GM19023 (cell line): ENCODE measurements at regions not wholly inside any gene's neighbourhood (a gene's known extent, or its start where the extent isn't known, plus 50 kb on each side); places are given as distances from the start of the nearest gene placed in this dataset.
"Not testable (repeated sequence)": the region's sequence is repeated elsewhere in the genome, so short reads cannot be mapped to it uniquely, and the experiment has no call there.

Source experiments
- ATAC-seq: cut with Tn5 transposase; IDR thresholded peaks from one replicate; pipeline ENCODE4 v1.9.1; 2021; ENCODE audit warnings: mild to moderate bottlenecking, moderate library complexity; ENCODE audit not compliant: unreplicated experiment

DNA sequence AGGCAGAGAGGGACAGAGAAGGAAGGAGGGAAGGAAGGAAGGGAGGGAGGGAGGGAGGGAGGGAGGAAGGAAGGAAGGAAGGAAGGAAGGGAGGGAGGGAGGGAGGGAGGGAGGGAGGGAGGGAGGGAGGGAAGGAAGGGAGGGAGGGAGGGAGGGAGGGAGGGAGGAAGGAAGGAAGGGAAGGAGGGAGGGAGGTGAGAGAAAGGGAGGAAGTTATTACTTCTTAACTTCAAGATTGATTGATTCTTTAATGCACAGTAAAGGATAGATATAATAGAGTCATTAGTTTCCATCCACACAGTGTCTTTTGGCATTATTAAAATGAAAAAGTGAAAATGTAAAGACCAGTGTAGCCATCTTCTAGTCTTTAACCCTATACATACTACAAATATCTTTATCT is 682.9 kb downstream of the ZEB2 start:
- ATAC-seq = not testable (repeated sequence)

DNA sequence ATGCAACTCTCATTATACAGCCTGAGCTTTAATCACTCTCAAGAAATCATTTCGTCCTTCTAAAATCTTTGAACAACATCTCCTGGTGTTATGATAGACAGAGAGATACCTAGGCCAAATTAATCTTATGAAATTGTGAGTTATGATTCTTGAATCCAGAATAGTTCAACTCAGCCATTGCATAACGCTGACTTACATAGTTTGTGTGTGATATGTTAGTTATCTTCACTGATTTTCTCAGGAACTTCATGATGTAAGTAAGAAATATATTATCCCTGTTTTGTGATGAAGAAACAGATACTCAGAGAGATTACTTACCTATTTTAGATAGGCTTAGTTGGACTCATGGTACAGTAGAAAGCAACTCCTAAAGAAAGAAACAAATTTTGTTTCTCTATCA is 684.4 kb downstream of the ZEB2 start:
- ATAC-seq = no peak

DNA sequence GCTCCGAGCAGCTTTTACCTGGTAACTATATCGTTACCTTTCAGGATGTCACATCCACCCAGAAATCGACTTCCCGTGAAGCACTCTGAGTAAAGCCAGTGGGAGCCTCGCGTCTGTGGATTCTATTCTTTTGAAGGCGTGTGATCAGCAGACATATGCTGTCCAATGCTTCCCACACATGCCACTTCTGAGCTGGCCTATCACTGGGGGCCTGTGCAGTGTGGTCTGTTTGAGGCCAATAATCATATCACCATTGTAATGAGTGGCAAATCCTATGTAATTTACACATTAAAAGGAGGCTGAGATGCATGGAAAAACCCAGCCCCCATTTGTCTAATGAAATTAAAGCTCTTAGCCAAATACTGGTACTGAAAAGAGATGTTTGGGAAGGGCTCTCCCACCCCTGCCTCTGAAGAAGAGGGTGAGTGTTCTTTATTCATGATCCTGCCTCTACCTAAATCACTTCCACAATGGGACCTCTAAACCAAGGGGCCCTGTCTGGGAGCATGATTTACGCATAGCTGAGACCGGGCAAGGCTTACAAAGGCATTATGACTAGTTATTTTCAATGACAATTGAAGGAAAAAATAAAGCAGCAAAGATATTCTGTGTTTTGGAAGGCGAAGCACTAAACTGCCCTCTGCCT is 686.8 kb downstream of the ZEB2 start:
- ATAC-seq = no peak

DNA sequence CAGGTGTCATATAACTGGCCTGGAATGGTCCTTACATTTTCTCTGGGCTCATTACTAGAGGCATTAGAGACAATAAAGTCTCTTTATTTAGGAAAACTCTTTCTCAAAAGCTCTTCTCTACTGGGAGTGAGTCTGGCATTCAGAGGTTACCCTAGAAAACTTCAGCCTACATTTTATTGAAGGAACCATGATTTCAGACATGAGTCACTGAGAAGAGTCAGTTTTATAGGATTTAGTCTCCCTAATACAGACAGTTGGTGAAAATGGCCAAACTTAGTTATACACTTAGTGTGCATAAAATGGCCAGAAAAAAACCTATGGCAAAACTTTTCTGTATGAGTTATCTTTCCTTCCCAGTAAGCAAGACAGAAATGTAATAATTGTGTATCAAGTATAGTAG is 689.4 kb downstream of the ZEB2 start:
- no peak for ATAC-seq

DNA sequence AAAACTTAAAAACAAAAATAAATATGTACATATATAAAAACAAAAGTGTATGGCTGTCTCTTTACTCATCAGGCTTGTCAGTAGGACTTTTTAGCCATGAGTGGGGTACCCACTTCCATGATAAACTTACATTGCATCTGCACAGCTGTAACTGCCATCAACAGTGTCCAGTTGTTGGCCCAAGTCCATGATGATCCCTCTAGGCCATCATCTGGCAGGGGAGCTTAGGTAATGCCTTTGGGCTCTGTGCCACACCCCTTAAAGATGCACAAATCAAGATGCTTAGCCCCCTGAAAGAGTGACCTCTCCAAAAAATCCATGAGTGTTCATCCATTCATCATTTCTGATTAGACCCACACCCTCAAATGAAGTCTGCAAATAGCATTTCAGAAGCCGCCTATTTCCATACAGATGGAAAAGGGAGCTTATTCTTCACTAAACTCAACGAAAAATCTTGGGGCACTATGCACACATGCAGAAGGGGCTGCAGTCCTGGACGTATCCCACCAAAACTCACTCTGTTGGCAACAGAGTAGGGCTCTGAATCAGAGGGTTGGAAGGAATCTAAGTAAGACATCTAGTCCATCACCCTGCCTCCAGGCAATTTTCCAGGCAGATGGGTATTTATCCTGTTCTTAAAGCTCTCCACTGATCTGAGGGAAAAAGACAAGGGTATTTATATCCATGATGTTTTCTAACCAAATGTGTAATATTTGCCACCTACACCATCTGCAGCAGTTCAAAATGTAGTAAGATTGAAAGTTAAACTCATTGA is 691.0 kb downstream of the ZEB2 start:
- ATAC-seq = no peak

DNA sequence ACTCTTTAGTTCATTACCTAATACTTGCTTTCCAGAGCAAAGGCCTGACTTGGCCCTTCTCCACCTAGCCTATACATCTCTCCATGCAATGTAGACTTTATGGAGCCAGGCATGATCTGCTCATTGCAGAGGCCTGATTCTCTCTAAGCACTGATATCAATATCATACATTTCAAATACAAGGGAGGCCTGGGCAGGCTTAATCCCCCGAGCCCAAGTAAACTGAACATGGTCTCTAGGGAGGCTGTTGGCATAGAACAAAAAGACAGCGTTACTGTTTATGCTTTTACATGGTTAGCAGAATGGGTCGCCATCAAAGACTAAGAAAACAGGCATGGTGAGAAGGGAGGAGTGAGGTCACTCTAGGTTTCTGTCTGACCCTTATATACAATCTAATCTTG is 695.1 kb downstream of the ZEB2 start:
- ATAC-seq = no peak

DNA sequence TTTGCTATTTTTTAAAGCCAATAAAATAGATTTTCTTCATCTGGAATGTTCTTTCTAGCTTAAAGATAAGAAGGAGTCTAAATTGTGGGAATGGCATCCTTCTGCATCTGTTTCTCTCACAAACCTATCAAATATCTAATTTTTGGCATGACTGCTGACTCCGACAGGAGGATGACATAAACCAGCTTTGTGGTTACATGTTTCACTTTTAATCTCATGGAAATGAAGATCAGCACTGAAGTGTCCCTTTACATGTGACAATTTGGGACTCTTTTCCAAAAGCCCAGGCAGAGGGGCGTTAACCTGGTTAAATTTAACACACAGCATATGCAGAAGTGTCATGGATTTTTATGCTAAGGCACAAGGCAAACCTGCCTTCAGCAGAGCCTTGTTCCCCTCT is 694.7 kb downstream of the ARHGAP15 start:
- no peak for ATAC-seq

DNA sequence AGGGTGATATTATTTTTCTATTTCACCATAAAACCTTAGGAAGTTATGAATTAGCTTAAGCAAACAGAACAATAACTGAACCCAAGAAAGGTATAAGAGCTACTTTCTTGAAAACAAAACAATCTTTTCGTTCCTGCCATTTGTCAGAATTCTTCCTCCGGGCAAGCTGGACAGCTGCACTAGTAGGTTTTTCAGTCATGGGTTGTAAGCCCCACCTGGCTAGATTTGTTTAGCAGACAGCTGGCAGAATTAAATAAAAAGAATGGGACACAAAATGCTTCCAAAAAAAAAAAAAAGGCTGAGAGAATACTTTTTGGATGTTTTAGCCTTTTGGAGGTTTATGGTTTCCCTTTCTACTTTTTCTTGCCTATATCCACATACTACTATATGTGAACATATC is 694.1 kb downstream of the ARHGAP15 start:
- ATAC-seq = no peak

DNA sequence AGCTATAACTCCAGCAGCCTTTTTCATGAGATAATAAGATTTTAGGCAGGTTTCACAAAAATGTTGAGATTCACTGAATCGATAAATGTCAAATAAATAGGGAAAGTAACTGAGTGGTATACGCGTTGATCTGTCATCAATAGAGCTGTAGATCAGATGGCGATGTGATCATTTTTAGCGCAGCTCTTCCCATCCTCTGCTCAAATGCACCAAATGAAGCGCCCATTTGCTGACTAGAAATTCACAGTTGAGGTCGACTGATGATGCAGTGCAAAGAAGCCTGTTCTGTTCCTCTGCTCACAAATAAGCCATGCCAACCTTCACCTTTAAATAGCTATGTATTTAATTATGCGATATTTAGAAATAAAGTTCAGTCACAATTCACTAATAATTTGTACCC is 693.5 kb downstream of the ARHGAP15 start:
- no peak for ATAC-seq

DNA sequence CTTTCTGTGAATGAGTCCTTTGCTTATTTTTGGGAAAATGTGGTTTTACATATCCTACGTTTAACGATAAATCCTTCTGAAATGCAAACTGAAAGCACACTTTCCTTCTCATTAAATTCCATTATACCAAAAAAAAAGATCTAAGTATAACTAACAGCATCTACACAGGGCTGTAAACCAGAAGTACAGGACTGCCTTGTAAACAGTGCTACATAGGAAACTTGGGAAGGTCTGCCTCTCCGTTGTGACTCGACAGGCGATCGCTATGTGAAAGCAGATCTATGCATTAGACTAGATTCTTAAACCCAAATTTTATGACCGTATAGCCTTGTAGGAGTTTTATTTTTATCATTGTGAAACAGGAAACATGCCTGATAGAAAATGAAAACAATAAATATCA is 690.5 kb downstream of the ARHGAP15 start:
- no peak for ATAC-seq

DNA sequence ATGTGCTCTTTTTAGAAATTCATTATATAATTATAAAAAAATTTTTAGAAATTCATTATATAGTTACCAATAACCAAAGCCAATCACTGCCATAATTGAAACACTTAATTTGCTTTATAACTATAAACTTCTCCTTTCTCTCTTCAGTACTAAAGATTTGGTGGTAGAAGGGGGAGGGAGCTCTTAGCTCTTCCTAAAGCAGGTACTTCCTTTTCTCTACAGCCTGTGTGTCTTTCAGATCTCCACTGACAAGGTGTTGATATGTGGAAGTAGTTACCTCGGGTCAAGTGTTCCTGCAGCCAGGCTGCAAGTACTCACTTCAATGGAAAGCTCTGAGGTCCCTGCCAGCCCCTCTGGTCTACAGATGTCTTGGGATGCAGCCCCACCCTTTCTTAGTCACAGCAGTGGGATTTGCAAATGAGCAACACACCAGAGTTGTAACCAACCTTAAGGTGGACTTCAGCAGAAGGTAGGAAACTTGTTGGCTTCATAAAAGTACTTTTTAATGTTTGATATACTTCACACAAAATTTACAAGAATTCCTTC is 690.0 kb downstream of the ARHGAP15 start:
- no peak for ATAC-seq
